K562 (cell line): ENCODE measurements at regions not wholly inside any gene's neighbourhood (a gene's known extent, or its start where the extent isn't known, plus 50 kb on each side); places are given as distances from the start of the nearest gene placed in this dataset.

Experiments used
- ATAC-seq: fragments of 200-7000 bp; cut with Tn5 transposase; 3 replicates; pipeline ENCODE4 v1.9.1; 2020; ENCODE audit warnings: moderate library complexity
- BruUV-seq: library from RNA; stranded (reverse); fragments of 400-500 nt; replicated peaks from 2 replicates; lab custom pipeline; 2021; lab: Mats Ljungman, UMichigan
- CTCF ChIA-PET: fragments of 300-600 bp; formaldehyde crosslinking; extraction: SDS; loops from one replicate; lab custom pipeline; 2021; ENCODE audit warnings: low intra/inter-chr PET ratio; lab: Yijun Ruan, JAX
- POLR2A ChIA-PET: fragments of 300-600, 350-650 bp; sonication (Branson Sonifier 250); formaldehyde crosslinking; extraction: SDS; loops from one replicate; lab custom pipeline; 2021; ENCODE audit warnings: antibody characterized with exemption, inconsistent platforms; lab: Yijun Ruan, JAX
- DNase-seq, 4 experiments: peaks; one replicate each; pipeline versions ENCODE4 v3.0.0 to v3.0.0-alpha.2; 2011 to 2018; ENCODE audit warnings: low spot score in 3 of 4, mixed read lengths in 3 of 4; ENCODE audit errors: extremely low read depth in 1 of 4
- FAIRE-seq: peaks from 2 replicates; lab custom pipeline; 2011; peaks lifted over from hg19 to GRCh38; lab: Jason Lieb, UNC
- H2AFZ ChIP-seq: 2 replicates; pipeline ENCODE4 v1.6.0; 2011; ENCODE audit warnings: low read depth, low read length, control low read depth, inconsistent platforms
- H3K27ac ChIP-seq: fragments of 200-600 bp; 3 replicates; pipeline ENCODE4 v1.8.0; 2011; ENCODE audit warnings: low read depth, mild to moderate bottlenecking, control low read depth, inconsistent platforms, low read length, moderate library complexity, mixed read lengths; ENCODE audit errors: extremely low read depth
- H3K27me3 ChIP-seq, 2 experiments: fragments of 300-600 bp in 1 of 2; 2 replicates in 1 of 2; 3 replicates in 1 of 2; pipeline versions ENCODE4 v1.6.0 to v1.8.0; 2011; ENCODE audit warnings: inconsistent platforms in 2 of 2, low read length in 2 of 2, mild to moderate bottlenecking in 1 of 2, mixed read lengths in 1 of 2, moderate library complexity in 1 of 2; ENCODE audit not compliant: control insufficient read depth in 2 of 2, insufficient read depth in 2 of 2
- H3K36me3 ChIP-seq: fragments of 300-600 bp; 3 replicates; pipeline ENCODE4 v1.8.0; 2011; ENCODE audit warnings: mild to moderate bottlenecking, low read length, inconsistent platforms; ENCODE audit not compliant: control insufficient read depth, insufficient read depth
- H3K4me1 ChIP-seq, 2 experiments: fragments of 200-600 bp in 1 of 2; replicated peaks in 1 of 2; 2 replicates in 1 of 2; 3 replicates in 1 of 2; pipeline versions ENCODE4 v1.5.1 to v1.8.0; 2011; ENCODE audit warnings: inconsistent platforms in 2 of 2, low read length in 2 of 2, mild to moderate bottlenecking in 1 of 2, mixed read lengths in 1 of 2, moderate library complexity in 1 of 2; ENCODE audit not compliant: control insufficient read depth in 2 of 2, insufficient read depth in 2 of 2
- H3K4me2 ChIP-seq: 2 replicates; pipeline ENCODE4 v1.6.1; 2011; ENCODE audit warnings: low read length, control low read depth, inconsistent platforms, mixed read lengths; ENCODE audit not compliant: insufficient read depth
- H3K4me3 ChIP-seq: fragments of 200-600 bp; sonication (generic), shearing (Covaris generic); 2 replicates; pipeline ENCODE4 v1.5.1; 2016; ENCODE audit warnings: control low read depth, inconsistent platforms
- H3K79me2 ChIP-seq: fragments of 200-600 bp; 3 replicates; pipeline ENCODE4 v1.8.0; 2011; ENCODE audit warnings: low read length, inconsistent platforms; ENCODE audit not compliant: control insufficient read depth, insufficient read depth
- H3K9ac ChIP-seq, 2 experiments: 2 replicates each; pipeline versions ENCODE4 v1.6.0 to v1.6.1; 2011; ENCODE audit warnings: low read depth in 2 of 2, low read length in 2 of 2, control low read depth in 1 of 2, inconsistent platforms in 1 of 2, mild to moderate bottlenecking in 1 of 2, mixed read lengths in 1 of 2; ENCODE audit not compliant: insufficient read depth in 1 of 2
- H3K9me1 ChIP-seq: one replicate; pipeline ENCODE4 v1.6.0; 2011; ENCODE audit warnings: inconsistent platforms, mild to moderate bottlenecking, low read length, moderate library complexity; ENCODE audit not compliant: control insufficient read depth, insufficient read depth
- H3K9me3 ChIP-seq: replicated peaks from 2 replicates; pipeline ENCODE4 v1.5.1; 2011; ENCODE audit warnings: low read depth, low read length, inconsistent platforms; ENCODE audit not compliant: control insufficient read depth, insufficient read depth
- H4K20me1 ChIP-seq: replicated peaks from 2 replicates; pipeline ENCODE4 v1.6.1; 2011; ENCODE audit warnings: low read length, inconsistent platforms, mixed read lengths; ENCODE audit not compliant: control insufficient read depth, insufficient read depth
- CEBPG ChIP-seq, 3 experiments: fragments of 200-800 bp in 1 of 3; sonication (Bioruptor generic) in 1 of 3; sonication (generic) in 1 of 3; formaldehyde crosslinking in 1 of 3; IDR thresholded peaks in 2 of 3; conservative IDR thresholded peaks in 1 of 3; 2 replicates each; pipeline versions ENCODE4 v1.6.1 to v1.8.0; 2016 to 2022; ENCODE audit warnings: missing compliant biosample characterization in 2 of 3, missing genetic modification characterization in 2 of 3, mild to moderate bottlenecking in 1 of 3, missing genetic modification reagents in 1 of 3
- CXXC5 ChIP-seq: fragments of 250-450 bp; sonication (Bioruptor Pico); IDR thresholded peaks from 2 replicates; pipeline ENCODE4 v1.8.0; 2022; ENCODE audit warnings: inconsistent platforms, mild to moderate bottlenecking, moderate library complexity
- HDGF ChIP-seq: fragments of 450-650 bp; IDR thresholded peaks from 2 replicates; pipeline ENCODE4 v1.6.1; 2016
- IFI16 ChIP-seq: fragments of 250-450 bp; sonication (Bioruptor Pico); IDR thresholded peaks from 2 replicates; pipeline ENCODE4 v2.1.2; 2022; ENCODE audit warnings: mild to moderate bottlenecking, inconsistent platforms
- JUNB ChIP-seq: fragments of 450-650 bp; formaldehyde crosslinking; conservative IDR thresholded peaks from 2 replicates; pipeline ENCODE4 v1.4.0; 2020; ENCODE audit warnings: mild to moderate bottlenecking
- NONO ChIP-seq, 2 experiments: fragments of 200-400 bp in 1 of 2; fragments of 450-650 bp in 1 of 2; formaldehyde crosslinking in 1 of 2; IDR thresholded peaks; 2 replicates each; pipeline ENCODE4 v1.6.1; 2017; ENCODE audit warnings: low read depth in 2 of 2, mild to moderate bottlenecking in 2 of 2, moderate library complexity in 2 of 2, low read length in 1 of 2
- NR1H2 ChIP-seq: sonication (generic); formaldehyde crosslinking; IDR thresholded peaks from 2 replicates; pipeline ENCODE4 v1.4.0; 2020; ENCODE audit warnings: mild to moderate bottlenecking, missing genetic modification reagents
- PRPF4 ChIP-seq: fragments of 200-400 bp; formaldehyde crosslinking; IDR thresholded peaks from one replicate; pipeline ENCODE4 v1.6.1; 2017; ENCODE audit warnings: low read length, low read depth, mild to moderate bottlenecking; ENCODE audit not compliant: insufficient read depth, poor library complexity, severe bottlenecking
- RBM25 ChIP-seq: fragments of 200-400 bp; formaldehyde crosslinking; IDR thresholded peaks from 2 replicates; pipeline ENCODE4 v1.6.1; 2018; ENCODE audit warnings: low read length, low read depth, moderate library complexity; ENCODE audit not compliant: severe bottlenecking
- RFX1 ChIP-seq: fragments of 450-650 bp; IDR thresholded peaks from 2 replicates; pipeline ENCODE4 v1.6.1; 2016; ENCODE audit warnings: mild to moderate bottlenecking, moderate library complexity
- SRSF1 ChIP-seq: fragments of 200-400 bp; formaldehyde crosslinking; IDR thresholded peaks from 2 replicates; pipeline ENCODE4 v1.6.1; 2017; ENCODE audit warnings: mild to moderate bottlenecking, low read depth, low read length, moderate library complexity
- TARDBP ChIP-seq: fragments of 450-650 bp; IDR thresholded peaks from 2 replicates; pipeline ENCODE4 v1.6.1; 2016
- ZNF282 ChIP-seq: sonication (generic); formaldehyde crosslinking; IDR thresholded peaks from 2 replicates; pipeline ENCODE4 v1.8.1; 2023; ENCODE audit warnings: missing genetic modification reagents
- ZSCAN32 ChIP-seq: fragments of 450-650 bp; formaldehyde crosslinking; IDR thresholded peaks from 2 replicates; pipeline ENCODE4 v1.4.0; 2020; ENCODE audit warnings: mild to moderate bottlenecking, moderate library complexity
- WGBS: fragments of 100-300 bp; shearing (Covaris generic); methylation state at CpG from one replicate; pipeline ENCODE4 v1.1.6; 2016; ENCODE audit warnings: low coverage, mixed read lengths; ENCODE audit not compliant: insufficient coverage; ENCODE audit errors: missing lambda C conversion rate; 5-methylcytosine and 5-hydroxymethylcytosine counted together
- in situ Hi-C: fragments of 300-500 bp; cut with MboI; formaldehyde crosslinking; loops from 4 replicates; pipeline ENCODE4 v1.15.0; 2018; ENCODE audit warnings: inconsistent platforms, mixed read lengths
- intact Hi-C: fragments of 100-400 bp; cut with micrococcal nuclease; formaldehyde crosslinking; loops from 2 replicates; pipeline ENCODE4 v1.14.2; 2022
- TF ChIP-seq, protein P1 (sequence below): fragments of 250-450 bp; sonication (Bioruptor Pico); IDR thresholded peaks from 2 replicates; pipeline ENCODE4 v1.5.1; 2021; ENCODE audit warnings: mild to moderate bottlenecking
- TF ChIP-seq, protein P2 (sequence below), 2 experiments: IDR thresholded peaks; 2 replicates each; pipeline ENCODE4 v1.6.1; 2012; ENCODE audit warnings: improper control_type of control experiment in 2 of 2, low read depth in 2 of 2, low read length in 2 of 2, borderline replicate concordance in 1 of 2

DNA sequence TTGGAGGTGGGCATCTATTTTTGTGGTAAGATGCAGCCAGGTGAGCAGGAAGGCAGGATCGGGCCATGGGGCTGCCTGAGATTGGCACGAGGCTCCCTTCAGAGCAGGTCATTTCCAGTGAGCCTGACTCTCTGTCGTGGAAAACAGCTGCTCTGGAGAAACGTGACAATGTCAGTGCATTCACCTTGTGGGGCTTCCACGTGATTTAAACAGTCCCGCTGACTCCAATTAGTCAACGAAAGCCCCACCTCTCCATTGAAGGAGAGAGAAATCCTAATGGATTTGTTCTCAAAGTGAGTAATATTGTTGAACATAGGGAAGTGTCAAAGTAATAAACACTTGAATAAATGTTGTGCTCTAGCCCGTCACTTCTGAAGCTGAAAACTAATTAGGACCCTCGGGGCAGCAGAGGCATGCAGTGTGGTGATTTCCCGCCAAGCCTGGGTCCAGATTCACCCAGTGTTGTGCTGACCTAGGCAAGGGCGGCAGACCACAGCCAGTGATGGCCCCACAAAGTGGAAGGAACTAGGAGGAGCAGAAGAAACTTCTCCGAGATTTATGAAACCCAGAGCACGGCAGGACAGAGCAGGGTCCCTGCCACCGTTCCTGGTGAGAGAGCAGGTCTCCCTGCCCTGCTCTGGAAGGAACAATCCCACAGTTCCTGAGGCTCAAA is 172.5 kb upstream of the C1orf174 start:
- intact Hi-C loops (no loop called here), in situ Hi-C loops (no loop called here)
- TF ChIP-seq JUNB (CRISPR knock-in tag) (no peak), RBM25 (no peak), CEBPG (CRISPR knock-in tag; IDR thresholded peaks at IDR 0.05) (no peak), CEBPG (tag; conservative IDR thresholded peaks at IDR 0.05 in 1 of 2, IDR thresholded peaks at IDR 0.05 in 1 of 2) (no peak), IFI16 (CRISPR knock-in tag) (no peak), PRPF4 (no peak), ZNF282 (CRISPR knock-in tag) (no peak), RFX1 (no peak), ZSCAN32 (CRISPR knock-in tag) (no peak), TARDBP (no peak), HDGF (no peak), NR1H2 (CRISPR knock-in tag) (no peak), CXXC5 (CRISPR knock-in tag) (no peak), NONO (IDR thresholded peaks at IDR 0.05; ENCODE audit: low read depth in 2 of 2, low read length in 1 of 2) (no peak), SRSF1 (no peak)
- TF ChIP-seq, protein P1, sequence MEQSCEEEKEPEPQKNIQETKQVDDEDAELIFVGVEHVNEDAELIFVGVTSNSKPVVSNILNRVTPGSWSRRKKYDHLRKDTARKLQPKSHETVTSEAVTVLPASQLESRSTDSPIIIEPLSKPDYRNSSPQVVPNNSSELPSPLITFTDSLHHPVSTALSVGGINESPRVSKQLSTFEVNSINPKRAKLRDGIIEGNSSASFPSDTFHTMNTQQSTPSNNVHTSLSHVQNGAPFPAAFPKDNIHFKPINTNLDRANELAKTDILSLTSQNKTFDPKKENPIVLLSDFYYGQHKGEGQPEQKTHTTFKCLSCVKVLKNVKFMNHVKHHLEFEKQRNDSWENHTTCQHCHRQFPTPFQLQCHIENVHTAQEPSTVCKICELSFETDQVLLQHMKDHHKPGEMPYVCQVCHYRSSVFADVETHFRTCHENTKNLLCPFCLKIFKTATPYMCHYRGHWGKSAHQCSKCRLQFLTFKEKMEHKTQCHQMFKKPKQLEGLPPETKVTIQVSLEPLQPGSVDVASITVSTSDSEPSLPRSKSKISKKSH (CRISPR knock-in tag), result no peak
- TF ChIP-seq, protein P2, sequence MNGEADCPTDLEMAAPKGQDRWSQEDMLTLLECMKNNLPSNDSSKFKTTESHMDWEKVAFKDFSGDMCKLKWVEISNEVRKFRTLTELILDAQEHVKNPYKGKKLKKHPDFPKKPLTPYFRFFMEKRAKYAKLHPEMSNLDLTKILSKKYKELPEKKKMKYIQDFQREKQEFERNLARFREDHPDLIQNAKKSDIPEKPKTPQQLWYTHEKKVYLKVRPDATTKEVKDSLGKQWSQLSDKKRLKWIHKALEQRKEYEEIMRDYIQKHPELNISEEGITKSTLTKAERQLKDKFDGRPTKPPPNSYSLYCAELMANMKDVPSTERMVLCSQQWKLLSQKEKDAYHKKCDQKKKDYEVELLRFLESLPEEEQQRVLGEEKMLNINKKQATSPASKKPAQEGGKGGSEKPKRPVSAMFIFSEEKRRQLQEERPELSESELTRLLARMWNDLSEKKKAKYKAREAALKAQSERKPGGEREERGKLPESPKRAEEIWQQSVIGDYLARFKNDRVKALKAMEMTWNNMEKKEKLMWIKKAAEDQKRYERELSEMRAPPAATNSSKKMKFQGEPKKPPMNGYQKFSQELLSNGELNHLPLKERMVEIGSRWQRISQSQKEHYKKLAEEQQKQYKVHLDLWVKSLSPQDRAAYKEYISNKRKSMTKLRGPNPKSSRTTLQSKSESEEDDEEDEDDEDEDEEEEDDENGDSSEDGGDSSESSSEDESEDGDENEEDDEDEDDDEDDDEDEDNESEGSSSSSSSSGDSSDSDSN (IDR thresholded peaks at IDR 0.05; ENCODE audit: borderline replicate concordance in 1 of 2, low read depth in 2 of 2, low read length in 2 of 2), result no peak
- Histone ChIP-seq H3K4me1 (no peaks in the 10 kb centered on the region), H3K4me3 (no peak overlapping the region), H3K36me3 (no peaks in the 10 kb centered on the region), H3K9me3 (no peaks in the 10 kb centered on the region), H3K27me3 (peaks cover 0 to 16% of the 10 kb centered on the region in 2 experiments; a peak in 1 of 5 replicates), H3K9ac (no peak overlapping the region), H3K27ac (no peak overlapping the region), H2AFZ (no peak overlapping the region), H3K4me2 (no peak overlapping the region), H3K79me2 (no peaks in the 10 kb centered on the region), H4K20me1 (no peaks in the 10 kb centered on the region), H3K9me1 (no peaks in the 10 kb centered on the region)
- ATAC-seq (no peak), DNase-seq (no peak), FAIRE-seq (no peak)
- no TSS peak for BruUV-seq
- 2% methylated on average over 14 of the region's 14 CpGs for WGBS
- CTCF ChIA-PET, result no interaction called here
- POLR2A ChIA-PET, result interaction anchor here (0.7 kb wide), 1 partner anchor 37 kb away, joined by 3 read pairs; no protein-coding TSS in a partner anchor
